T-helper 2 cell treated with Interferon-gamma antibody and Interleukin-4, amounts not matched to agents 5 μg/mL and 100 μg/mL, for 36 hours (primary cell): ENCODE measurements at regions not wholly inside any gene's neighbourhood (a gene's known extent, or its start where the extent isn't known, plus 50 kb on each side); places are given as distances from the start of the nearest gene placed in this dataset.

ENCODE experiments used
- DNase-seq: peaks from one replicate; pipeline ENCODE4 v3.0.0; 2021; ENCODE audit warnings: low spot score
- H3K27ac Mint-ChIP-seq: one replicate; pipeline ENCODE4 v1.8.0; 2021; ENCODE audit warnings: mild to moderate bottlenecking, mixed read lengths
- H3K27me3 Mint-ChIP-seq: one replicate; pipeline ENCODE4 v1.8.0; 2021; ENCODE audit warnings: low read depth, mixed read lengths
- H3K36me3 Mint-ChIP-seq: one replicate; pipeline ENCODE4 v1.8.0; 2021; ENCODE audit warnings: low read depth, mixed read lengths
- H3K4me1 Mint-ChIP-seq: one replicate; pipeline ENCODE4 v1.8.0; 2021; ENCODE audit warnings: low read depth, mixed read lengths
- H3K4me3 Mint-ChIP-seq: one replicate; pipeline ENCODE4 v1.8.0; 2022; ENCODE audit warnings: mild to moderate bottlenecking, moderate library complexity, mixed read lengths
- H3K9me3 Mint-ChIP-seq: one replicate; pipeline ENCODE4 v1.8.0; 2021; ENCODE audit warnings: mixed read lengths

GRCh38 chr13:39100996-39101738 lies 62.9 kb downstream of the NHLRC3 start:
- Mint-ChIP-seq H3K27me3 (no peaks in the 10 kb centered on the region), H3K4me1 (peaks cover 2% of the 10 kb centered on the region), H3K36me3 (no peaks in the 10 kb centered on the region), H3K27ac (no peak overlapping the region), H3K9me3 (no peaks in the 10 kb centered on the region), H3K4me3 (no peak overlapping the region)
- DNase-seq: no peak

- no peak overlapping the region for H3K27ac Mint-ChIP-seq
- no peaks in the 10 kb centered on the region for H3K4me1 Mint-ChIP-seq
- no peak for DNase-seq
- H3K36me3 Mint-ChIP-seq: no peaks in the 10 kb centered on the region
- no peak overlapping the region for H3K4me3 Mint-ChIP-seq
- H3K9me3 Mint-ChIP-seq: no peaks in the 10 kb centered on the region
- peaks cover 4% of the 10 kb centered on the region for H3K27me3 Mint-ChIP-seq
Measured at GRCh38 chr13:39102981-39103490, 64.8 kb downstream of the NHLRC3 start.

GRCh38 chr13:39105110-39105509 lies 66.9 kb downstream of the NHLRC3 start:
- Mint-ChIP-seq H3K27me3 (peaks cover 14% of the 10 kb centered on the region), H3K4me3 (no peak overlapping the region), H3K36me3 (no peaks in the 10 kb centered on the region), H3K27ac (no peak overlapping the region), H3K4me1 (no peaks in the 10 kb centered on the region), H3K9me3 (no peaks in the 10 kb centered on the region)
- DNase-seq: no peak

- no peaks in the 10 kb centered on the region for H3K36me3 Mint-ChIP-seq
- H3K27me3 Mint-ChIP-seq: peaks cover 16% of the 10 kb centered on the region
- H3K9me3 Mint-ChIP-seq: no peaks in the 10 kb centered on the region
- H3K4me1 Mint-ChIP-seq: no peaks in the 10 kb centered on the region
- no peak overlapping the region for H3K4me3 Mint-ChIP-seq
- H3K27ac Mint-ChIP-seq: no peak overlapping the region
- DNase-seq: no peak
Measured at GRCh38 chr13:39106216-39107005, 68.2 kb downstream of the NHLRC3 start.

- peaks cover 16% of the 10 kb centered on the region for H3K27me3 Mint-ChIP-seq
- no peaks in the 10 kb centered on the region for H3K4me1 Mint-ChIP-seq
- DNase-seq: no peak
- H3K4me3 Mint-ChIP-seq: no peak overlapping the region
- no peaks in the 10 kb centered on the region for H3K9me3 Mint-ChIP-seq
- H3K27ac Mint-ChIP-seq: no peak overlapping the region
- no peaks in the 10 kb centered on the region for H3K36me3 Mint-ChIP-seq
Measured at GRCh38 chr13:39107561-39107960, 69.3 kb downstream of the NHLRC3 start.

GRCh38 chr13:39108783-39109182 lies 70.5 kb downstream of the NHLRC3 start:
- Mint-ChIP-seq H3K36me3 (no peaks in the 10 kb centered on the region), H3K9me3 (no peaks in the 10 kb centered on the region), H3K4me1 (no peaks in the 10 kb centered on the region), H3K27ac (no peak overlapping the region), H3K4me3 (no peak overlapping the region), H3K27me3 (peaks cover 16% of the 10 kb centered on the region)
- DNase-seq: no peak

GRCh38 chr13:39110518-39111097 lies 72.4 kb downstream of the NHLRC3 start:
- no peak for DNase-seq
- Mint-ChIP-seq H3K4me1 (no peaks in the 10 kb centered on the region), H3K9me3 (no peaks in the 10 kb centered on the region), H3K27ac (no peak overlapping the region), H3K36me3 (no peaks in the 10 kb centered on the region), H3K27me3 (peaks cover 16% of the 10 kb centered on the region), H3K4me3 (no peak overlapping the region)

GRCh38 chr13:39111145-39111544 lies 72.9 kb downstream of the NHLRC3 start:
- Mint-ChIP-seq H3K27ac (no peak overlapping the region), H3K4me3 (no peak overlapping the region), H3K4me1 (no peaks in the 10 kb centered on the region), H3K9me3 (no peaks in the 10 kb centered on the region), H3K27me3 (peaks cover 16% of the 10 kb centered on the region), H3K36me3 (no peaks in the 10 kb centered on the region)
- DNase-seq: no peak

- peaks cover 6% of the 10 kb centered on the region for H3K27me3 Mint-ChIP-seq
- no peak overlapping the region for H3K27ac Mint-ChIP-seq
- peaks cover 4% of the 10 kb centered on the region for H3K9me3 Mint-ChIP-seq
- no peak overlapping the region for H3K4me3 Mint-ChIP-seq
- H3K4me1 Mint-ChIP-seq: no peaks in the 10 kb centered on the region
- no peak for DNase-seq
- no peaks in the 10 kb centered on the region for H3K36me3 Mint-ChIP-seq
Measured at GRCh38 chr13:39119422-39119821, 81.2 kb downstream of the NHLRC3 start.

- Mint-ChIP-seq H3K36me3 (no peaks in the 10 kb centered on the region), H3K27me3 (peaks cover 1% of the 10 kb centered on the region), H3K4me3 (no peak overlapping the region), H3K27ac (no peak overlapping the region), H3K9me3 (no peaks in the 10 kb centered on the region), H3K4me1 (no peaks in the 10 kb centered on the region)
- no peak for DNase-seq
Measured at GRCh38 chr13:39123578-39123977, 85.3 kb downstream of the NHLRC3 start.

- no peaks in the 10 kb centered on the region for H3K9me3 Mint-ChIP-seq
- H3K4me3 Mint-ChIP-seq: no peak overlapping the region
- H3K4me1 Mint-ChIP-seq: no peaks in the 10 kb centered on the region
- peaks cover 8% of the 10 kb centered on the region for H3K27me3 Mint-ChIP-seq
- H3K36me3 Mint-ChIP-seq: no peaks in the 10 kb centered on the region
- H3K27ac Mint-ChIP-seq: no peak overlapping the region
- DNase-seq: no peak
Measured at GRCh38 chr13:39129213-39129612, 91.0 kb downstream of the NHLRC3 start.

GRCh38 chr13:39130301-39130700 lies 92.0 kb downstream of the NHLRC3 start:
- DNase-seq: no peak
- H3K27me3 Mint-ChIP-seq: peaks cover 8% of the 10 kb centered on the region
- H3K9me3 Mint-ChIP-seq: no peaks in the 10 kb centered on the region
- H3K36me3 Mint-ChIP-seq: no peaks in the 10 kb centered on the region
- no peak overlapping the region for H3K27ac Mint-ChIP-seq
- H3K4me3 Mint-ChIP-seq: no peak overlapping the region
- H3K4me1 Mint-ChIP-seq: no peaks in the 10 kb centered on the region

- H3K4me1 Mint-ChIP-seq: no peaks in the 10 kb centered on the region
- H3K4me3 Mint-ChIP-seq: no peak overlapping the region
- peaks cover 8% of the 10 kb centered on the region for H3K27me3 Mint-ChIP-seq
- H3K36me3 Mint-ChIP-seq: no peaks in the 10 kb centered on the region
- no peak overlapping the region for H3K27ac Mint-ChIP-seq
- H3K9me3 Mint-ChIP-seq: no peaks in the 10 kb centered on the region
- no peak for DNase-seq
Measured at GRCh38 chr13:39132286-39133230, 94.3 kb downstream of the NHLRC3 start.
